Mesenchymal stem cell (in vitro differentiated cells and primary cell): ENCODE measurements at regions not wholly inside any gene's neighbourhood (a gene's known extent, or its start where the extent isn't known, plus 50 kb on each side); places are given as distances from the start of the nearest gene placed in this dataset.
"Not testable (repeated sequence)": the region's sequence is repeated elsewhere in the genome, so short reads cannot be mapped to it uniquely, and the experiment has no call there.

Experiments used
- DNase-seq: peaks from one replicate; pipeline ENCODE4 v3.0.0-alpha.2; 2013
- H2AFZ ChIP-seq: one replicate; pipeline ENCODE4 v1.6.1; 2013; ENCODE audit warnings: low read depth, mild to moderate bottlenecking, control low read depth, inconsistent platforms, low read length, moderate library complexity
- H2AK5ac ChIP-seq: 2 replicates; pipeline ENCODE4 v1.6.1; 2013; ENCODE audit warnings: low read length, moderate library complexity, mild to moderate bottlenecking, inconsistent platforms; ENCODE audit not compliant: severe bottlenecking
- H2BK120ac ChIP-seq: one replicate; pipeline ENCODE4 v1.6.1; 2013; ENCODE audit warnings: low read depth, mild to moderate bottlenecking, inconsistent platforms, low read length, moderate library complexity
- H2BK12ac ChIP-seq, 2 experiments: one replicate each; pipeline ENCODE4 v1.6.1; 2013; ENCODE audit warnings: inconsistent platforms in 2 of 2, low read length in 2 of 2, mild to moderate bottlenecking in 2 of 2, moderate library complexity in 2 of 2, control low read depth in 1 of 2
- H2BK15ac ChIP-seq: one replicate; pipeline ENCODE4 v1.6.1; 2013; ENCODE audit warnings: mild to moderate bottlenecking, low read depth, inconsistent platforms; ENCODE audit not compliant: poor library complexity, severe bottlenecking
- H2BK5ac ChIP-seq: 2 replicates; pipeline ENCODE4 v1.6.1; 2013; ENCODE audit warnings: low read depth, mild to moderate bottlenecking, low read length, control low read depth, inconsistent platforms; ENCODE audit not compliant: poor library complexity, severe bottlenecking
- H3K14ac ChIP-seq, 2 experiments: one replicate each; pipeline ENCODE4 v1.6.1; 2013; ENCODE audit warnings: inconsistent platforms in 2 of 2, low read length in 2 of 2, control low read depth in 1 of 2, mild to moderate bottlenecking in 1 of 2, moderate library complexity in 1 of 2
- H3K18ac ChIP-seq, 2 experiments: one replicate each; pipeline ENCODE4 v1.6.1; 2013; ENCODE audit warnings: inconsistent platforms in 2 of 2, low read length in 2 of 2, control low read depth in 1 of 2, low read depth in 1 of 2, mild to moderate bottlenecking in 1 of 2
- H3K23ac ChIP-seq, 2 experiments: one replicate each; pipeline ENCODE4 v1.6.1; 2013; ENCODE audit warnings: inconsistent platforms in 2 of 2, low read length in 2 of 2, mild to moderate bottlenecking in 2 of 2, moderate library complexity in 2 of 2, control low read depth in 1 of 2
- H3K27ac ChIP-seq: 2 replicates; pipeline ENCODE4 v1.5.1; 2013; ENCODE audit warnings: mild to moderate bottlenecking, moderate library complexity, low read length, control low read depth, inconsistent platforms; ENCODE audit not compliant: poor library complexity, severe bottlenecking
- H3K27me3 ChIP-seq, 2 experiments: 2 replicates each; pipeline versions ENCODE4 v1.6.1 to v1.7.0; 2013; ENCODE audit warnings: low read length in 2 of 2, mild to moderate bottlenecking in 2 of 2, moderate library complexity in 2 of 2, control low read depth in 1 of 2, inconsistent platforms in 1 of 2; ENCODE audit not compliant: control insufficient read depth in 1 of 2, insufficient read depth in 1 of 2
- H3K36me3 ChIP-seq, 2 experiments: 2 replicates each; pipeline versions ENCODE4 v1.6.1 to v1.7.0; 2013; ENCODE audit warnings: low read length in 2 of 2, control low read depth in 1 of 2, inconsistent platforms in 1 of 2, low read depth in 1 of 2, mild to moderate bottlenecking in 1 of 2; ENCODE audit not compliant: insufficient read depth in 2 of 2, control insufficient read depth in 1 of 2
- H3K4ac ChIP-seq, 2 experiments: one replicate each; pipeline ENCODE4 v1.6.1; 2013; ENCODE audit warnings: inconsistent platforms in 2 of 2, low read length in 2 of 2, mild to moderate bottlenecking in 2 of 2, moderate library complexity in 2 of 2, control low read depth in 1 of 2, low read depth in 1 of 2
- H3K4me1 ChIP-seq: 2 replicates; pipeline ENCODE4 v1.6.1; 2013; ENCODE audit warnings: low read depth, low read length, control low read depth; ENCODE audit not compliant: control insufficient read depth, insufficient read depth
- H3K4me2 ChIP-seq: 2 replicates; pipeline ENCODE4 v1.6.1; 2013; ENCODE audit warnings: low read length, mild to moderate bottlenecking, inconsistent platforms; ENCODE audit not compliant: poor library complexity, severe bottlenecking
- H3K4me3 ChIP-seq, 2 experiments: 2 replicates each; pipeline versions ENCODE4 v1.5.1 to v1.7.0; 2013; ENCODE audit warnings: low read length in 2 of 2, mild to moderate bottlenecking in 2 of 2, control low read depth in 1 of 2, low read depth in 1 of 2; ENCODE audit not compliant: insufficient read depth in 1 of 2
- H3K79me1 ChIP-seq: replicated peaks from 2 replicates; pipeline ENCODE4 v1.6.1; 2013; ENCODE audit warnings: mild to moderate bottlenecking, control low read depth, low read length, inconsistent platforms; ENCODE audit not compliant: poor library complexity, severe bottlenecking
- H3K9ac ChIP-seq: 2 replicates; pipeline ENCODE4 v1.7.0; 2013; ENCODE audit warnings: mild to moderate bottlenecking, low read length, moderate library complexity
- H3K9me3 ChIP-seq: 2 replicates; pipeline ENCODE4 v1.7.0; 2013; ENCODE audit warnings: mild to moderate bottlenecking, low read length; ENCODE audit not compliant: control insufficient read depth
- H4K8ac ChIP-seq: one replicate; pipeline ENCODE4 v1.6.1; 2013; ENCODE audit warnings: inconsistent platforms, mild to moderate bottlenecking, low read length, moderate library complexity
- H4K91ac ChIP-seq: one replicate; pipeline ENCODE4 v1.6.1; 2013; ENCODE audit warnings: mild to moderate bottlenecking, low read length, inconsistent platforms
- WGBS: methylation state at CpG from one replicate; pipeline ENCODE4 v1.1.7; 2013; ENCODE audit warnings: mixed read lengths; 5-methylcytosine and 5-hydroxymethylcytosine counted together

GRCh38 chr2:113341191-113341869, 62.6 kb upstream of the PAX8 start:
- Histone ChIP-seq H3K4ac (no peak overlapping the region), H3K36me3 (no peaks in the 10 kb centered on the region), H2AFZ (no peak overlapping the region), H2AK5ac (peak overlapping the region; percentile 19), H2BK5ac (no peak overlapping the region), H3K4me3 (no peak overlapping the region), H3K27me3 (no peaks in the 10 kb centered on the region), H2BK12ac (no peak overlapping the region), H2BK120ac (no peak overlapping the region), H3K27ac (no peak overlapping the region), H3K9me3 (no peaks in the 10 kb centered on the region), H2BK15ac (no peak overlapping the region), H3K4me2 (no peak overlapping the region), H3K79me1 (no peaks in the 10 kb centered on the region), H3K4me1 (peaks cover 8% of the 10 kb centered on the region), H3K9ac (no peak overlapping the region), H3K18ac (no peak overlapping the region), H3K23ac (no peak overlapping the region), H3K14ac (no peak overlapping the region), H4K91ac (no peak overlapping the region), H4K8ac (no peak overlapping the region)
- WGBS = 72% methylated on average over 8 of the region's 8 CpGs
- DNase-seq = no peak

- no peak overlapping the region for H2BK12ac ChIP-seq
- no peaks in the 10 kb centered on the region for H3K9me3 ChIP-seq
- H2BK120ac ChIP-seq = no peak overlapping the region
- H3K4me2 ChIP-seq = no peak overlapping the region
- H3K4me1 ChIP-seq = peaks cover 9% of the 10 kb centered on the region
- H3K4ac ChIP-seq = no peak overlapping the region
- no peaks in the 10 kb centered on the region for H3K79me1 ChIP-seq
- no peak overlapping the region for H3K14ac ChIP-seq
- no peak overlapping the region for H4K8ac ChIP-seq
- H3K23ac ChIP-seq = no peak overlapping the region
- H3K4me3 ChIP-seq = no peak overlapping the region
- H3K27me3 ChIP-seq = no peaks in the 10 kb centered on the region
- H3K27ac ChIP-seq = no peak overlapping the region
- H2AK5ac ChIP-seq = no peak overlapping the region
- no peak overlapping the region for H4K91ac ChIP-seq
- no peak for DNase-seq
- no peak overlapping the region for H2BK15ac ChIP-seq
- H3K18ac ChIP-seq = no peak overlapping the region
- H2AFZ ChIP-seq = no peak overlapping the region
- no peak overlapping the region for H3K9ac ChIP-seq
- peaks cover 0 to under 1% of the 10 kb centered on the region in 2 experiments for H3K36me3 ChIP-seq
- no peak overlapping the region for H2BK5ac ChIP-seq
- WGBS = 86% methylated on average over 5 of the region's 5 CpGs
These were observed 59.1 kb upstream of the PAX8 start for GRCh38 chr2:113337809-113338208.

DNA sequence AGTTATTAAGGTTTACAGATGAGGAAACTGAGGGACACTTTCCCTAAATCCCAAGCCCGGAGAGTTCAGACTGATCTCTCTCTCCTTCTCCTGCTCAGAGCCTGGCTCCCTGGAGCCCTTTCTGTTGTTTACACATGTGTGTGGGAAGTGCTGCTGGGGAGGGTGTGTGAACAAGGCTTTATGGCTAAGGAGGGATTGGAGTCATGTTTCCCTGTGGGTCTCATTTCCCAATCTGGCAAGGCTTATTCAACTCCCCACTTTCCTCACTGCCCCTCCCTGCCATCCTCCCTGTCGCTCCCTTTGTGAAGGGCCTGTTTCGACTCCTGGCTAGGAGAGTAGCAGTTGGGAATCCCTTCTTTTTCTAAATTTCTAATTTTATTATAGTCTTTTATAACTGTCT, 57.3 kb upstream of the PAX8 start:
- H2BK120ac ChIP-seq, H3K14ac ChIP-seq, H3K4me3 ChIP-seq, H2BK5ac ChIP-seq, H3K9me3 ChIP-seq, DNase-seq, H3K18ac ChIP-seq, H3K36me3 ChIP-seq, H3K27me3 ChIP-seq, H2AFZ ChIP-seq, H3K27ac ChIP-seq, H2AK5ac ChIP-seq, H3K4ac ChIP-seq, H2BK15ac ChIP-seq, H2BK12ac ChIP-seq, H3K79me1 ChIP-seq, H3K23ac ChIP-seq, H3K4me2 ChIP-seq, H4K8ac ChIP-seq, H4K91ac ChIP-seq, H3K4me1 ChIP-seq: not testable (repeated sequence)
- WGBS = no CpG with 5 or more reads among the region's 3 CpGs
- peak overlapping the region; percentile 63 for H3K9ac ChIP-seq

GRCh38 chr2:113334147-113334546, 55.4 kb upstream of the PAX8 start:
- Histone ChIP-seq H4K91ac (no peak overlapping the region), H3K23ac (no peak overlapping the region), H2BK120ac (no peak overlapping the region), H3K9me3 (no peaks in the 10 kb centered on the region), H3K4ac (no peak overlapping the region), H3K27ac (no peak overlapping the region), H3K4me3 (no peak overlapping the region), H3K4me1 (peaks cover 7% of the 10 kb centered on the region), H3K79me1 (no peaks in the 10 kb centered on the region), H3K14ac (no peak overlapping the region), H2AFZ (no peak overlapping the region), H4K8ac (no peak overlapping the region), H2BK5ac (no peak overlapping the region), H3K27me3 (no peaks in the 10 kb centered on the region), H3K36me3 (peaks cover 0 to 7% of the 10 kb centered on the region in 2 experiments), H3K9ac (no peak overlapping the region), H2AK5ac (no peak overlapping the region), H2BK12ac (no peak overlapping the region), H3K18ac (no peak overlapping the region), H2BK15ac (no peak overlapping the region), H3K4me2 (no peak overlapping the region)
- WGBS = 78% methylated on average over 5 of the region's 5 CpGs
- DNase-seq = no peak
